ENCODE measurements at regions not wholly inside any gene's neighbourhood (a gene's known extent, or its start where the extent isn't known, plus 50 kb on each side); places are given as distances from the start of the nearest gene placed in this dataset.

- H4K5ac ChIP-seq (ENCODE audit: insufficient read length, low read depth, low read length), result no peak overlapping the region
- H2BK5ac ChIP-seq (ENCODE audit: low read depth, low read length), result no peak overlapping the region
- ChIA-PET POLR2A (ENCODE audit: partially characterized antibody) (no interaction called here), CTCF (ENCODE audit: partially characterized antibody) (interaction anchor here (0.8 to 1.5 kb wide), 3 partner anchors 16 to 489 kb away, joined by 3 to 5 read pairs (median 3); no protein-coding TSS in a partner anchor)
- H4K20me1 ChIP-seq (replicated peaks in 1 of 2; ENCODE audit: control insufficient read depth in 1 of 2, insufficient read depth in 2 of 2, low read length in 2 of 2), result no peaks in the 10 kb centered on the region
- no peak overlapping the region for H2BK15ac ChIP-seq (ENCODE audit: low read length)
- H3K9ac ChIP-seq (replicated peaks in 1 of 4; ENCODE audit: extremely low read depth in 1 of 4, low read depth in 3 of 4, low read length in 3 of 4), result no peak overlapping the region
- no peak overlapping the region for H2AK5ac ChIP-seq (ENCODE audit: low read depth, low read length)
- no peak overlapping the region for H3K18ac ChIP-seq (ENCODE audit: extremely low read depth, low read length)
- no peak overlapping the region for H3K23ac ChIP-seq (ENCODE audit: insufficient read length)
- no peaks in the 10 kb centered on the region for H3K4me1 ChIP-seq (replicated peaks in 1 of 4; ENCODE audit: control insufficient read depth in 3 of 4, insufficient read depth in 4 of 4, low read length in 3 of 4)
- no peak overlapping the region for H3K4me2 ChIP-seq (ENCODE audit: insufficient read depth in 1 of 2, low read depth in 2 of 2, low read length in 2 of 2)
- no peaks in the 10 kb centered on the region for H3K23me2 ChIP-seq (ENCODE audit: low read depth, low read length)
- no peak overlapping the region for H3K4ac ChIP-seq (replicated peaks; ENCODE audit: insufficient read length, low read depth, low read length)
- H2BK12ac ChIP-seq (ENCODE audit: low read depth, low read length), result no peak overlapping the region
- H3K79me2 ChIP-seq (ENCODE audit: control insufficient read depth in 1 of 2, insufficient read depth in 2 of 2, low read length in 2 of 2), result no peaks in the 10 kb centered on the region
- DNase-seq (ENCODE audit: low read depth in 1 of 2, low spot score in 2 of 2) (no peak), FAIRE-seq (no peak)
- no peak overlapping the region for H4K8ac ChIP-seq (ENCODE audit: extremely low read depth, insufficient read depth, low read length)
- no peak overlapping the region for H4K91ac ChIP-seq (replicated peaks; ENCODE audit: insufficient read length, low read length)
- no peak overlapping the region for H2BK120ac ChIP-seq (replicated peaks; ENCODE audit: low read depth, low read length)
- 87% methylated on average over 7 of the region's 7 CpGs; no CpG with 5 or more reads in 1 of the 2 experiments for WGBS, 2 experiments (ENCODE audit: extremely low coverage in 1 of 2, insufficient coverage in 1 of 2, insufficient read length in 1 of 2, insufficient replicate concordance in 2 of 2, low coverage in 1 of 2, low lambda C conversion rate in 2 of 2, missing lambda C conversion rate in 1 of 2)
- H3K56ac ChIP-seq (replicated peaks; ENCODE audit: insufficient read length, low read depth, low read length), result no peak overlapping the region
- no peak overlapping the region for H3K27ac ChIP-seq (ENCODE audit: low read depth, low read length)
- H2AFZ ChIP-seq (ENCODE audit: low read length), result no peak overlapping the region
- peaks cover 0 to 2% (median 0%) of the 10 kb centered on the region in 4 experiments; a peak in 3 of 7 replicates for H3K27me3 ChIP-seq (replicated peaks in 1 of 4; ENCODE audit: control insufficient read depth in 3 of 4, extremely low read depth in 1 of 4, insufficient read depth in 3 of 4, low read length in 3 of 4)
- no peaks in the 10 kb centered on the region for H3K9me3 ChIP-seq (ENCODE audit: insufficient read depth in 2 of 2, low read depth in 1 of 2, low read length in 1 of 2)
- H2BK20ac ChIP-seq (ENCODE audit: low read length), result no peak overlapping the region
- no peak overlapping the region for H3K14ac ChIP-seq (ENCODE audit: insufficient read length)
- no peaks in the 10 kb centered on the region for H3K36me3 ChIP-seq (ENCODE audit: control insufficient read depth in 2 of 4, insufficient read depth in 4 of 4, low read length in 3 of 4)
- no peak overlapping the region for H3K4me3 ChIP-seq (ENCODE audit: extremely low read depth in 1 of 4, insufficient read depth in 2 of 4, low read depth in 3 of 4, low read length in 4 of 4)
- no peaks in the 10 kb centered on the region for H3K79me1 ChIP-seq (ENCODE audit: low read depth, low read length)
- TF ChIP-seq PHF8 (conservative IDR thresholded peaks at IDR 0.05; ENCODE audit: low read depth, low read length) (no peak), NRF1 (IDR thresholded peaks at IDR 0.05; ENCODE audit: low read depth, low read length) (no peak), GABPA (IDR thresholded peaks at IDR 0.05; ENCODE audit: borderline replicate concordance, insufficient read depth, low read length) (no peak), BCL11A (IDR thresholded peaks at IDR 0.05; ENCODE audit: low read depth in 2 of 2, low read length in 2 of 2) (no peak), CREB1 (IDR thresholded peaks at IDR 0.05) (no peak), CHD1 (IDR thresholded peaks at IDR 0.05; ENCODE audit: low read depth, low read length) (no peak), POLR2A (IDR thresholded peaks at IDR 0.05; ENCODE audit: control extremely low read depth in 1 of 2, low read depth in 2 of 2, low read length in 2 of 2) (no peak), RFX5 (IDR thresholded peaks at IDR 0.05; ENCODE audit: borderline replicate concordance, low read depth, low read length) (no peak), YY1 (IDR thresholded peaks at IDR 0.05; ENCODE audit: low read depth, low read length) (no peak), ATF3 (IDR thresholded peaks at IDR 0.05; ENCODE audit: insufficient read depth, low read depth, low read length) (no peak), EGR1 (IDR thresholded peaks at IDR 0.05; ENCODE audit: borderline replicate concordance, low read depth, low read length) (no peak), ATF2 (IDR thresholded peaks at IDR 0.05; ENCODE audit: low read length) (no peak)
Observed at GRCh38 chr15:47872869-47873432, 155.6 kb downstream of the SEMA6D start.
